Parathyroid adenoma (tissue), 2 donors: ENCODE measurements at regions not wholly inside any gene's neighbourhood (a gene's known extent, or its start where the extent isn't known, plus 50 kb on each side); places are given as distances from the start of the nearest gene placed in this dataset.
"Not testable (repeated sequence)": the region's sequence is repeated elsewhere in the genome, so short reads cannot be mapped to it uniquely, and the experiment has no call there.

Experiments used
- H2AFZ ChIP-seq: fragments of 300-600 bp; sonication (generic); one replicate; pipeline ENCODE4 v1.7.0; 2017; ENCODE audit warnings: antibody characterized with exemption, mild to moderate bottlenecking
- H3K27ac ChIP-seq: fragments of 300-600 bp; sonication (generic); one replicate; pipeline ENCODE4 v1.7.0; 2017
- H3K27me3 ChIP-seq: fragments of 300-600 bp; sonication (generic); one replicate; pipeline ENCODE4 v1.7.0; 2017; ENCODE audit warnings: low read length; ENCODE audit not compliant: control insufficient read depth, insufficient read depth
- H3K36me3 ChIP-seq: fragments of 300-600 bp; sonication (generic); one replicate; pipeline ENCODE4 v1.7.0; 2017; ENCODE audit warnings: low read length; ENCODE audit not compliant: control insufficient read depth, insufficient read depth
- H3K4me1 ChIP-seq: fragments of 300-600 bp; sonication (generic); one replicate; pipeline ENCODE4 v1.7.0; 2017; ENCODE audit warnings: control low read depth
- H3K4me2 ChIP-seq: fragments of 300-600 bp; sonication (generic); one replicate; pipeline ENCODE4 v1.7.0; 2017; ENCODE audit warnings: low read length
- H3K4me3 ChIP-seq: fragments of 300-600 bp; sonication (generic); one replicate; pipeline ENCODE4 v1.7.0; 2017; ENCODE audit warnings: low read depth, low read length
- H3K79me2 ChIP-seq: fragments of 300-600 bp; sonication (generic); one replicate; pipeline ENCODE4 v1.7.0; 2017; ENCODE audit warnings: control low read depth
- H3K9ac ChIP-seq: fragments of 300-600 bp; sonication (generic); one replicate; pipeline ENCODE4 v1.7.0; 2017; ENCODE audit warnings: mild to moderate bottlenecking
- H3K9me3 ChIP-seq: fragments of 300-600 bp; sonication (generic); one replicate; pipeline ENCODE4 v1.7.0; 2017; ENCODE audit warnings: low read length; ENCODE audit not compliant: control insufficient read depth
- TF ChIP-seq, protein P1 (sequence below): fragments of 300-600 bp; sonication (generic); IDR thresholded peaks from one replicate; pipeline ENCODE4 v1.7.0; 2017; ENCODE audit warnings: antibody characterized with exemption, mild to moderate bottlenecking
- donor health status: primary hyperparathyroidism.

DNA sequence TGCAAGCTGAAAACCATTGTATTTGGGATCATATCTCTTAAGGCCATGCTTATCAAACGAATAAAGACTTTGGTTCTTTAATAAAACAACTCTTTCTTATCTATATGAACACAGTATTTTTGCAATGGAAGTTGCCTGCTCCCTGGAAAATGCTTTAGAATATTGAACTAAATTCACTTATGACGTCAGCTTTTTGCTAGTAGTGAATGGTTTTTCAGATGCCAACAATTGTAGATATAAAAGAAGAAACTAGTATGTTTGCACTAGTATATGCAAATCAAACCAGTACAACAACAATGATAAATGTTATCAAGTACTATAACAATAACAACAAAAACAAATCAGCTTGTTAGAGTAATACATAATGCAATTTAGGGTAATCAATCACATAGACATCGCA, 1462.9 kb downstream of the SUCLG1 start:
- Histone ChIP-seq H3K27me3 (no peaks in the 10 kb centered on the region), H3K4me2 (no peak overlapping the region), H3K4me3 (no peak overlapping the region), H3K79me2 (no peaks in the 10 kb centered on the region), H3K9me3 (no peaks in the 10 kb centered on the region), H3K9ac (no peak overlapping the region), H3K36me3 (no peaks in the 10 kb centered on the region), H2AFZ (no peak overlapping the region), H3K27ac (no peak overlapping the region), H3K4me1 (no peaks in the 10 kb centered on the region)
- TF ChIP-seq, protein P1, sequence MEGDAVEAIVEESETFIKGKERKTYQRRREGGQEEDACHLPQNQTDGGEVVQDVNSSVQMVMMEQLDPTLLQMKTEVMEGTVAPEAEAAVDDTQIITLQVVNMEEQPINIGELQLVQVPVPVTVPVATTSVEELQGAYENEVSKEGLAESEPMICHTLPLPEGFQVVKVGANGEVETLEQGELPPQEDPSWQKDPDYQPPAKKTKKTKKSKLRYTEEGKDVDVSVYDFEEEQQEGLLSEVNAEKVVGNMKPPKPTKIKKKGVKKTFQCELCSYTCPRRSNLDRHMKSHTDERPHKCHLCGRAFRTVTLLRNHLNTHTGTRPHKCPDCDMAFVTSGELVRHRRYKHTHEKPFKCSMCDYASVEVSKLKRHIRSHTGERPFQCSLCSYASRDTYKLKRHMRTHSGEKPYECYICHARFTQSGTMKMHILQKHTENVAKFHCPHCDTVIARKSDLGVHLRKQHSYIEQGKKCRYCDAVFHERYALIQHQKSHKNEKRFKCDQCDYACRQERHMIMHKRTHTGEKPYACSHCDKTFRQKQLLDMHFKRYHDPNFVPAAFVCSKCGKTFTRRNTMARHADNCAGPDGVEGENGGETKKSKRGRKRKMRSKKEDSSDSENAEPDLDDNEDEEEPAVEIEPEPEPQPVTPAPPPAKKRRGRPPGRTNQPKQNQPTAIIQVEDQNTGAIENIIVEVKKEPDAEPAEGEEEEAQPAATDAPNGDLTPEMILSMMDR: no peak

DNA sequence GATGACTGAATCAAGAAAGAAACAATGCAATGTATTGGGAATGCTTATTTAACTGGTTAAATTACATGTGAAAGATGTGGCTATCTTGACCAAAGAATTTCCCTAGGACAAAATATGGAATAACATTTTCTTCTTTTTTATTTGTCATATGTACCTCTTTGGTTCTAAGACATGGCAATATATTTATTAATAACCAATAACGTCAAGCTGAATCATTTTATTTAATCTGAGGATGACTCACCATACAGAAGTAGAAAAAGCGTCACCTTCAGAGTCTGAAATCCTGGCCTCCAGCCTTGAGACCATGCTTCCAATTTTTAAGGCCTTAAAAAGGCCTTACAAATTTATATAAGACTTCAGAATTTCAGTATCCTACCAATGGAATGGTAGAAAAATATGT, 1464.9 kb downstream of the SUCLG1 start:
- Histone ChIP-seq H3K4me1 (no peaks in the 10 kb centered on the region), H3K9me3 (no peaks in the 10 kb centered on the region), H3K27me3 (no peaks in the 10 kb centered on the region), H3K79me2 (no peaks in the 10 kb centered on the region), H3K4me2 (no peak overlapping the region), H3K36me3 (no peaks in the 10 kb centered on the region), H3K9ac (no peak overlapping the region), H3K4me3 (no peak overlapping the region), H3K27ac (no peak overlapping the region), H2AFZ (no peak overlapping the region)
- TF ChIP-seq, protein P1: no peak

GRCh38 chr2:82993609-82994008, 1465.5 kb downstream of the SUCLG1 start:
- H3K27me3 ChIP-seq: no peaks in the 10 kb centered on the region
- no peaks in the 10 kb centered on the region for H3K79me2 ChIP-seq
- H3K27ac ChIP-seq: no peak overlapping the region

GRCh38 chr2:82992968-82993367, 1466.1 kb downstream of the SUCLG1 start:
- H2AFZ ChIP-seq: no peak overlapping the region
- H3K4me2 ChIP-seq: no peak overlapping the region
- no peaks in the 10 kb centered on the region for H3K79me2 ChIP-seq
- TF ChIP-seq, protein P1: no peak
- H3K4me1 ChIP-seq: no peaks in the 10 kb centered on the region
- H3K27ac ChIP-seq: no peak overlapping the region
- no peaks in the 10 kb centered on the region for H3K36me3 ChIP-seq
- no peaks in the 10 kb centered on the region for H3K27me3 ChIP-seq
- no peak overlapping the region for H3K9ac ChIP-seq
- H3K9me3 ChIP-seq: no peaks in the 10 kb centered on the region
- H3K4me3 ChIP-seq: no peak overlapping the region

More at GRCh38 chr2:82993609-82994008, 1465.5 kb downstream of the SUCLG1 start:
- no peak overlapping the region for H2AFZ ChIP-seq
- H3K4me1 ChIP-seq: no peaks in the 10 kb centered on the region
- H3K9me3 ChIP-seq: no peaks in the 10 kb centered on the region
- no peak overlapping the region for H3K4me3 ChIP-seq
- TF ChIP-seq, protein P1: no peak
- no peak overlapping the region for H3K4me2 ChIP-seq
- H3K36me3 ChIP-seq: no peaks in the 10 kb centered on the region
- no peak overlapping the region for H3K9ac ChIP-seq

GRCh38 chr2:82987706-82988105, 1471.4 kb downstream of the SUCLG1 start:
- H3K27me3 ChIP-seq, H3K79me2 ChIP-seq, H3K9ac ChIP-seq: not testable (repeated sequence)

More at GRCh38 chr2:82987706-82988105, 1471.4 kb downstream of the SUCLG1 start:
- not testable (repeated sequence) for H3K9me3 ChIP-seq, H3K4me2 ChIP-seq, H3K27ac ChIP-seq, H3K36me3 ChIP-seq, H3K4me3 ChIP-seq, H2AFZ ChIP-seq, H3K4me1 ChIP-seq
